SIG-M5 treated with dmso at 0.1 percent for 504 hours (cell line): ENCODE measurements at regions not wholly inside any gene's neighbourhood (a gene's known extent, or its start where the extent isn't known, plus 50 kb on each side); places are given as distances from the start of the nearest gene placed in this dataset.

Experiments
- DNase-seq: peaks from one replicate; lab custom pipeline; 2025; ENCODE audit not compliant: unreplicated experiment; lab: John Stamatoyannopoulos, UW

- no peak for DNase-seq
These were observed 63.0 kb upstream of the CDK20 start for GRCh38 chr9:88037285-88037845.

- no peak for DNase-seq
These were observed 60.6 kb upstream of the CDK20 start for GRCh38 chr9:88034964-88035363.

GRCh38 chr9:88033359-88033702, 59.0 kb upstream of the CDK20 start:
- DNase-seq: no peak

GRCh38 chr9:88028338-88028737, 54.0 kb upstream of the CDK20 start:
- no peak for DNase-seq

GRCh38 chr9:88026118-88026479, 51.8 kb upstream of the CDK20 start:
- no peak for DNase-seq

- DNase-seq: no peak
These were observed 51.2 kb upstream of the CDK20 start for GRCh38 chr9:88025411-88026117.

- no peak for DNase-seq
These were observed 50.6 kb upstream of the CDK20 start for GRCh38 chr9:88024896-88025295.
